ENCODE measurements at regions not wholly inside any gene's neighbourhood (a gene's known extent, or its start where the extent isn't known, plus 50 kb on each side); places are given as distances from the start of the nearest gene placed in this dataset.

DNA sequence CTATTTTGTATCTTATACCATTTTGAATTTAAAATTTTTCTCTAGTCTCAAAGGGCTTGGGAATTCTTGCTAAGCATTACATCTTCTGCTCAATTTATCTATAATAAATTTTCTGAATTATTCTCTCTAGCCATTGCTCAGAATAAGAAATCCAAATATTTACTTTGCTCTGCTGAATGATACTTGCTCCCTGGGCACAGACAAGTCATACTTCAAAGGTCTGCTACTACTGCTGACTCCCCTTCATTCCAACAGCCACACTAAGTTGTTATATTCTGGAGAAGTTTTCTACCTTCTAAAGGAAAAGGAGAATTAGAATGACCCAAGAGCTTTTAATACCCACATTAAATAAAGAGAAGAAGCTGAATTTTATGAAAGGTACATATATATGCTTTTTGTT lies 460.3 kb upstream of the ZNF717 start (continued):
- TF ChIP-seq, protein P1, sequence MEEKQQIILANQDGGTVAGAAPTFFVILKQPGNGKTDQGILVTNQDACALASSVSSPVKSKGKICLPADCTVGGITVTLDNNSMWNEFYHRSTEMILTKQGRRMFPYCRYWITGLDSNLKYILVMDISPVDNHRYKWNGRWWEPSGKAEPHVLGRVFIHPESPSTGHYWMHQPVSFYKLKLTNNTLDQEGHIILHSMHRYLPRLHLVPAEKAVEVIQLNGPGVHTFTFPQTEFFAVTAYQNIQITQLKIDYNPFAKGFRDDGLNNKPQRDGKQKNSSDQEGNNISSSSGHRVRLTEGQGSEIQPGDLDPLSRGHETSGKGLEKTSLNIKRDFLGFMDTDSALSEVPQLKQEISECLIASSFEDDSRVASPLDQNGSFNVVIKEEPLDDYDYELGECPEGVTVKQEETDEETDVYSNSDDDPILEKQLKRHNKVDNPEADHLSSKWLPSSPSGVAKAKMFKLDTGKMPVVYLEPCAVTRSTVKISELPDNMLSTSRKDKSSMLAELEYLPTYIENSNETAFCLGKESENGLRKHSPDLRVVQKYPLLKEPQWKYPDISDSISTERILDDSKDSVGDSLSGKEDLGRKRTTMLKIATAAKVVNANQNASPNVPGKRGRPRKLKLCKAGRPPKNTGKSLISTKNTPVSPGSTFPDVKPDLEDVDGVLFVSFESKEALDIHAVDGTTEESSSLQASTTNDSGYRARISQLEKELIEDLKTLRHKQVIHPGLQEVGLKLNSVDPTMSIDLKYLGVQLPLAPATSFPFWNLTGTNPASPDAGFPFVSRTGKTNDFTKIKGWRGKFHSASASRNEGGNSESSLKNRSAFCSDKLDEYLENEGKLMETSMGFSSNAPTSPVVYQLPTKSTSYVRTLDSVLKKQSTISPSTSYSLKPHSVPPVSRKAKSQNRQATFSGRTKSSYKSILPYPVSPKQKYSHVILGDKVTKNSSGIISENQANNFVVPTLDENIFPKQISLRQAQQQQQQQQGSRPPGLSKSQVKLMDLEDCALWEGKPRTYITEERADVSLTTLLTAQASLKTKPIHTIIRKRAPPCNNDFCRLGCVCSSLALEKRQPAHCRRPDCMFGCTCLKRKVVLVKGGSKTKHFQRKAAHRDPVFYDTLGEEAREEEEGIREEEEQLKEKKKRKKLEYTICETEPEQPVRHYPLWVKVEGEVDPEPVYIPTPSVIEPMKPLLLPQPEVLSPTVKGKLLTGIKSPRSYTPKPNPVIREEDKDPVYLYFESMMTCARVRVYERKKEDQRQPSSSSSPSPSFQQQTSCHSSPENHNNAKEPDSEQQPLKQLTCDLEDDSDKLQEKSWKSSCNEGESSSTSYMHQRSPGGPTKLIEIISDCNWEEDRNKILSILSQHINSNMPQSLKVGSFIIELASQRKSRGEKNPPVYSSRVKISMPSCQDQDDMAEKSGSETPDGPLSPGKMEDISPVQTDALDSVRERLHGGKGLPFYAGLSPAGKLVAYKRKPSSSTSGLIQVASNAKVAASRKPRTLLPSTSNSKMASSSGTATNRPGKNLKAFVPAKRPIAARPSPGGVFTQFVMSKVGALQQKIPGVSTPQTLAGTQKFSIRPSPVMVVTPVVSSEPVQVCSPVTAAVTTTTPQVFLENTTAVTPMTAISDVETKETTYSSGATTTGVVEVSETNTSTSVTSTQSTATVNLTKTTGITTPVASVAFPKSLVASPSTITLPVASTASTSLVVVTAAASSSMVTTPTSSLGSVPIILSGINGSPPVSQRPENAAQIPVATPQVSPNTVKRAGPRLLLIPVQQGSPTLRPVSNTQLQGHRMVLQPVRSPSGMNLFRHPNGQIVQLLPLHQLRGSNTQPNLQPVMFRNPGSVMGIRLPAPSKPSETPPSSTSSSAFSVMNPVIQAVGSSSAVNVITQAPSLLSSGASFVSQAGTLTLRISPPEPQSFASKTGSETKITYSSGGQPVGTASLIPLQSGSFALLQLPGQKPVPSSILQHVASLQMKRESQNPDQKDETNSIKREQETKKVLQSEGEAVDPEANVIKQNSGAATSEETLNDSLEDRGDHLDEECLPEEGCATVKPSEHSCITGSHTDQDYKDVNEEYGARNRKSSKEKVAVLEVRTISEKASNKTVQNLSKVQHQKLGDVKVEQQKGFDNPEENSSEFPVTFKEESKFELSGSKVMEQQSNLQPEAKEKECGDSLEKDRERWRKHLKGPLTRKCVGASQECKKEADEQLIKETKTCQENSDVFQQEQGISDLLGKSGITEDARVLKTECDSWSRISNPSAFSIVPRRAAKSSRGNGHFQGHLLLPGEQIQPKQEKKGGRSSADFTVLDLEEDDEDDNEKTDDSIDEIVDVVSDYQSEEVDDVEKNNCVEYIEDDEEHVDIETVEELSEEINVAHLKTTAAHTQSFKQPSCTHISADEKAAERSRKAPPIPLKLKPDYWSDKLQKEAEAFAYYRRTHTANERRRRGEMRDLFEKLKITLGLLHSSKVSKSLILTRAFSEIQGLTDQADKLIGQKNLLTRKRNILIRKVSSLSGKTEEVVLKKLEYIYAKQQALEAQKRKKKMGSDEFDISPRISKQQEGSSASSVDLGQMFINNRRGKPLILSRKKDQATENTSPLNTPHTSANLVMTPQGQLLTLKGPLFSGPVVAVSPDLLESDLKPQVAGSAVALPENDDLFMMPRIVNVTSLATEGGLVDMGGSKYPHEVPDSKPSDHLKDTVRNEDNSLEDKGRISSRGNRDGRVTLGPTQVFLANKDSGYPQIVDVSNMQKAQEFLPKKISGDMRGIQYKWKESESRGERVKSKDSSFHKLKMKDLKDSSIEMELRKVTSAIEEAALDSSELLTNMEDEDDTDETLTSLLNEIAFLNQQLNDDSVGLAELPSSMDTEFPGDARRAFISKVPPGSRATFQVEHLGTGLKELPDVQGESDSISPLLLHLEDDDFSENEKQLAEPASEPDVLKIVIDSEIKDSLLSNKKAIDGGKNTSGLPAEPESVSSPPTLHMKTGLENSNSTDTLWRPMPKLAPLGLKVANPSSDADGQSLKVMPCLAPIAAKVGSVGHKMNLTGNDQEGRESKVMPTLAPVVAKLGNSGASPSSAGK (IDR thresholded peaks at IDR 0.05), result no peak
- TF ChIP-seq, protein P2, sequence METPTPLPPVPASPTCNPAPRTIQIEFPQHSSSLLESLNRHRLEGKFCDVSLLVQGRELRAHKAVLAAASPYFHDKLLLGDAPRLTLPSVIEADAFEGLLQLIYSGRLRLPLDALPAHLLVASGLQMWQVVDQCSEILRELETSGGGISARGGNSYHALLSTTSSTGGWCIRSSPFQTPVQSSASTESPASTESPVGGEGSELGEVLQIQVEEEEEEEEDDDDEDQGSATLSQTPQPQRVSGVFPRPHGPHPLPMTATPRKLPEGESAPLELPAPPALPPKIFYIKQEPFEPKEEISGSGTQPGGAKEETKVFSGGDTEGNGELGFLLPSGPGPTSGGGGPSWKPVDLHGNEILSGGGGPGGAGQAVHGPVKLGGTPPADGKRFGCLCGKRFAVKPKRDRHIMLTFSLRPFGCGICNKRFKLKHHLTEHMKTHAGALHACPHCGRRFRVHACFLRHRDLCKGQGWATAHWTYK (CRISPR knock-in tag; IDR thresholded peaks at IDR 0.05), result no peak
- TF ChIP-seq ZNF77 (CRISPR knock-in tag; IDR thresholded peaks at IDR 0.05) (no peak), PRPF4 (IDR thresholded peaks at IDR 0.05; ENCODE audit: insufficient read depth, low read depth, low read length, poor library complexity, severe bottlenecking) (no peak), SAP30 (IDR thresholded peaks at IDR 0.05; ENCODE audit: borderline replicate concordance, insufficient read depth, low read depth, low read length, poor library complexity, severe bottlenecking) (no peak), GTF2E2 (tag; IDR thresholded peaks at IDR 0.05) (no peak)

All from K562 (cell line).